HAP-1 (cell line): ENCODE measurements at regions not wholly inside any gene's neighbourhood (a gene's known extent, or its start where the extent isn't known, plus 50 kb on each side); places are given as distances from the start of the nearest gene placed in this dataset.
A peak's percentile ranks its signal among the peaks of the same experiment; 100 is the strongest.

Experiments
- DNase-seq, 2 experiments: peaks; one replicate each; pipeline ENCODE4 v3.0.0-alpha.2; 2016 to 2020; ENCODE audit warnings: low spot score in 2 of 2
- H3K27me3 ChIP-seq: fragments of 250-450 bp; sonication (Bioruptor Pico); 2 replicates; pipeline ENCODE4 v1.5.1; 2020; ENCODE audit warnings: low read depth, mild to moderate bottlenecking, moderate library complexity
- H3K36me3 ChIP-seq: fragments of 250-450 bp; sonication (Bioruptor Pico); replicated peaks from 2 replicates; pipeline ENCODE4 v1.5.1; 2020; ENCODE audit warnings: mild to moderate bottlenecking
- H3K4me1 ChIP-seq: fragments of 250-450 bp; sonication (Bioruptor Pico); 2 replicates; pipeline ENCODE4 v1.5.1; 2020; ENCODE audit warnings: mild to moderate bottlenecking
- H3K4me3 ChIP-seq: fragments of 250-450 bp; sonication (Bioruptor Pico); 2 replicates; pipeline ENCODE4 v1.5.1; 2020; ENCODE audit warnings: mild to moderate bottlenecking, moderate library complexity
- H3K9me3 ChIP-seq: fragments of 250-450 bp; sonication (Bioruptor Pico); 2 replicates; pipeline ENCODE4 v1.5.1; 2020; ENCODE audit warnings: mild to moderate bottlenecking, moderate library complexity
- in situ Hi-C: fragments of 300-500 bp; cut with MboI; formaldehyde crosslinking; loops from 3 replicates; pipeline ENCODE4 v1.14.3; 2020; ENCODE audit warnings: low sequenced_read_pairs, inconsistent platforms, mixed read lengths

GRCh38 chr17:77888242-77889134, 70.0 kb upstream of the TNRC6C start:
- no peaks in the 10 kb centered on the region for H3K9me3 ChIP-seq
- H3K36me3 ChIP-seq, result no peaks in the 10 kb centered on the region
- H3K4me1 ChIP-seq, result peaks cover 11% of the 10 kb centered on the region
- no peak for DNase-seq
- no peak overlapping the region for H3K4me3 ChIP-seq
- H3K27me3 ChIP-seq, result peaks cover 17% of the 10 kb centered on the region
- in situ Hi-C loops, result no loop called here

GRCh38 chr17:77889135-77889505, 69.4 kb upstream of the TNRC6C start:
- no peaks in the 10 kb centered on the region for H3K36me3 ChIP-seq
- H3K4me1 ChIP-seq, result peaks cover 11% of the 10 kb centered on the region
- no peaks in the 10 kb centered on the region for H3K9me3 ChIP-seq
- H3K27me3 ChIP-seq, result peaks cover 17% of the 10 kb centered on the region
- in situ Hi-C loops, result no loop called here
- DNase-seq, result no peak
- H3K4me3 ChIP-seq, result no peak overlapping the region

GRCh38 chr17:77889866-77890760, 68.4 kb upstream of the TNRC6C start:
- DNase-seq, result no peak
- H3K36me3 ChIP-seq, result no peaks in the 10 kb centered on the region
- H3K9me3 ChIP-seq, result no peaks in the 10 kb centered on the region
- H3K4me3 ChIP-seq, result no peak overlapping the region
- H3K4me1 ChIP-seq, result peaks cover 11% of the 10 kb centered on the region
- peaks cover 15% of the 10 kb centered on the region for H3K27me3 ChIP-seq
- in situ Hi-C loops, result no loop called here

DNA sequence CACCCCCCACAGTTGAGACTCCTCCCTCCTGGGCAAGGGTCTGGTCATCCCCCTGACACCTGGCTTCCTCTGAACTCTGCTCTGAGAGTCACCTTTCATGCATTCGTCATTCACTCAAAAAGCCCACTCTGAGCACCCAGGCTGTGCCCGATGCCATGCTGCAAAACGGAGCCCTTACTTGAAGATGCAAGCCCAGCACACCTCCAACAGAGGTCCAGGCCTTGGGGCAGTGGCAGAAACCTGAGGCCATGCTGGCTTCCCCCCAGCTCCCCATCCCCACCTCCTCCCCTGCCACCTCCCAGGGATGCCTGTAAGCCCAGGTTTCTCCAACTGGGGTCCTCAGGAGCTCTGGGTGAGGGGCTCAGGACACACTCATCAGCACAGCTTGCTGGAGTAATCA, 67.7 kb upstream of the TNRC6C start:
- Histone ChIP-seq H3K4me1 (peaks cover 11% of the 10 kb centered on the region), H3K4me3 (no peak overlapping the region), H3K36me3 (no peaks in the 10 kb centered on the region), H3K9me3 (no peaks in the 10 kb centered on the region), H3K27me3 (peaks cover 15% of the 10 kb centered on the region)
- DNase-seq, result no peak
- in situ Hi-C loops, result no loop called here

DNA sequence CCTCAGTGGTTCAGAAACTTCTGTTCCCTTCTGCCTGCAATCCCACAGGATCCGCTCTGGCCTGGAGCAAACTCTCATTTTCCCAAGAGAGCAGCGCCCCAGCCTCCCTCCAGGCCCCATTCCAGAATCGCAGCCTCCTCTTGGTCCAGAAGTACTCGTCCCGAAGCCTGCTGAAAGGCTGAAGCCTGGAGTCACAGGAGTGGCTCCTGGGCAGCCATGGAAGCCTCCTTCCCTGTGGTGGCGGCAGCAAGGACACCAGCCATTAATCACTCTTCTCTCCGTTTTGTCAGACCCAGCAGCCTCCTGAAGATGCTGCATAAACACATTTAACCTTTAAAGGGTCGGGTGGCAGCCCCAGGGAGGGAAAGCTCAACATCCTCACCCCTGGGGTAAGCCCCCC, 66.9 kb upstream of the TNRC6C start:
- in situ Hi-C loops, result no loop called here
- DNase-seq, result no peak
- Histone ChIP-seq H3K4me3 (no peak overlapping the region), H3K9me3 (no peaks in the 10 kb centered on the region), H3K4me1 (peaks cover 11% of the 10 kb centered on the region), H3K36me3 (no peaks in the 10 kb centered on the region), H3K27me3 (peaks cover 12% of the 10 kb centered on the region)

- Histone ChIP-seq H3K27me3 (peaks cover 7% of the 10 kb centered on the region), H3K9me3 (no peaks in the 10 kb centered on the region), H3K4me1 (peaks cover 10% of the 10 kb centered on the region), H3K36me3 (no peaks in the 10 kb centered on the region), H3K4me3 (no peak overlapping the region)
- in situ Hi-C loops, result no loop called here
- no peak for DNase-seq
Observed at GRCh38 chr17:77892031-77892430, 66.5 kb upstream of the TNRC6C start.

- no peak overlapping the region for H3K4me3 ChIP-seq
- peaks cover 2% of the 10 kb centered on the region; the same call in 1 of the 2 replicates for H3K27me3 ChIP-seq
- no peaks in the 10 kb centered on the region for H3K36me3 ChIP-seq
- in situ Hi-C loops, result no loop called here
- DNase-seq, result peak; percentile 10 to 72
- peaks cover 4% of the 10 kb centered on the region for H3K4me1 ChIP-seq
- H3K9me3 ChIP-seq, result no peaks in the 10 kb centered on the region
Observed at GRCh38 chr17:77892469-77893143, 65.9 kb upstream of the TNRC6C start.

DNA sequence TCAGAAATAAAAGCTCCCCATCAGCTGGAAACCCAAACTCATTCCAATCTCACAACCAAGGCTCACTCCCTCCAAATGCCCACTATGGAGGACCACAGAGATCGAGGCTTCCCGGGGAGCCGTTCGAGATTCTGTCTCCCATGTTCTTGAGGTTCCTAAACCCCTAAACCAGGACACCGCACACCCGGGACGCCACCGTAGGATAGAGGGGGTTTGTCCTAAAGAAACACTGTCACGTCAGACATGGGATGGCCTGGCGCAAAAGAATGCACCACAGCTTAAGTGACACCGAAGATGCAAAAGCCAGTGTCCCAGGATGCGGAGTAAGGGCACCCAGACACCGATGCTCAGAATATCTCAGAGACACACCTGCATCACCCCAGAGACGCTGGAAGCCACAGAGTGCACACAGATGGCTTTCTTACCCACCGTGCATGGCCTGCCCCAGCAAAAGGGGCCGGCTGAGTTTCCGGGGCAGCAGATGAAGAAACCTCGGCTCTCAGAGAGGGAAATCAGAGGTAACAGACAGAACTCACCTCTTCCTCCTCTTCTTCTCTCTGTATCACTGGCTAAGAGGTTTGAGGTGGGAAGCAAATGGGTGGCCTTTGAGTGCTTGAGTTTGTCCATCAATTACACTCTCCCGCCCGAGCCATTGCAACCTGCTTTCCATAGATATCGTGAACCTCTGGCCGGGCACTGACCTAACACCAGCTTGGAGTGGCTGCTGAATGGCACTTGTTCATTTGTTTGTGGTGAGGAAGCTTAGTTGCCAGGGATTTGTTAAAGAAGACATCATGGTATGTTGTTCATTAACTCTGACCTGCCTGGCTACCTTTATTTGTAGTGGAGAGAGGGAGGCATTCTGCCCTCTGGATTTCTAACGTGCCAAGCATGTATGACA, 65.1 kb upstream of the TNRC6C start:
- in situ Hi-C loops, result no loop called here
- no peak overlapping the region for H3K4me3 ChIP-seq
- peaks cover 4% of the 10 kb centered on the region; the same call in 1 of the 2 replicates for H3K27me3 ChIP-seq
- H3K4me1 ChIP-seq, result no peaks in the 10 kb centered on the region
- no peak for DNase-seq
- no peaks in the 10 kb centered on the region for H3K9me3 ChIP-seq
- no peaks in the 10 kb centered on the region for H3K36me3 ChIP-seq

GRCh38 chr17:77894126-77894956, 64.2 kb upstream of the TNRC6C start:
- Histone ChIP-seq H3K27me3 (peaks cover 2% of the 10 kb centered on the region; the same call in 1 of the 2 replicates), H3K4me3 (no peak overlapping the region), H3K36me3 (no peaks in the 10 kb centered on the region), H3K9me3 (no peaks in the 10 kb centered on the region), H3K4me1 (no peaks in the 10 kb centered on the region)
- in situ Hi-C loops, result no loop called here
- no peak for DNase-seq

GRCh38 chr17:77897741-77898301, 60.7 kb upstream of the TNRC6C start:
- Histone ChIP-seq H3K36me3 (no peaks in the 10 kb centered on the region), H3K4me1 (no peaks in the 10 kb centered on the region), H3K4me3 (no peak overlapping the region), H3K9me3 (no peaks in the 10 kb centered on the region), H3K27me3 (peaks cover 2% of the 10 kb centered on the region; the same call in 1 of the 2 replicates)
- DNase-seq, result no peak
- in situ Hi-C loops, result no loop called here

- Histone ChIP-seq H3K9me3 (no peaks in the 10 kb centered on the region), H3K27me3 (peaks cover 2% of the 10 kb centered on the region; the same call in 1 of the 2 replicates), H3K36me3 (no peaks in the 10 kb centered on the region), H3K4me3 (no peak overlapping the region), H3K4me1 (no peaks in the 10 kb centered on the region)
- in situ Hi-C loops, result no loop called here
- DNase-seq, result no peak
Observed at GRCh38 chr17:77898521-77899434, 59.7 kb upstream of the TNRC6C start.
